ENCODE measurements at regions not wholly inside any gene's neighbourhood (a gene's known extent, or its start where the extent isn't known, plus 50 kb on each side); places are given as distances from the start of the nearest gene placed in this dataset.

- no peak for TF ChIP-seq POLR2A (IDR thresholded peaks at IDR 0.05)
- TF ChIP-seq CTCF (IDR thresholded peaks at IDR 0.05): no peak
These were observed 468.7 kb upstream of the TNP1 start for GRCh38 chr2:217328622-217328978.

Data from uterus (tissue), 2 donors.